Stomach (tissue), 4 donors: ENCODE measurements at regions not wholly inside any gene's neighbourhood (a gene's known extent, or its start where the extent isn't known, plus 50 kb on each side); places are given as distances from the start of the nearest gene placed in this dataset.

Experiments
- CTCF ChIP-seq, 7 experiments: fragments of 450-650 bp in 4 of 7; fragments of 200-600 bp in 3 of 7; sonication (generic) in 3 of 7; IDR thresholded peaks; one replicate each; pipeline ENCODE4 v1.5.1; 2016 to 2019; ENCODE audit warnings: antibody characterized with exemption in 7 of 7, control low read depth in 2 of 7, mild to moderate bottlenecking in 1 of 7
- POLR2A ChIP-seq, 4 donors: fragments of 450-650 bp; IDR thresholded peaks; one replicate each; pipeline ENCODE4 v1.6.1; 2016; ENCODE audit warnings: antibody characterized with exemption in 4 of 4, control low read depth in 2 of 4, mild to moderate bottlenecking in 1 of 4, moderate library complexity in 1 of 4
- POLR2AphosphoS5 ChIP-seq, 3 donors: sonication (generic); formaldehyde crosslinking; IDR thresholded peaks; one replicate each; pipeline ENCODE4 v1.6.1; 2016; ENCODE audit warnings: antibody characterized with exemption in 3 of 3

- no peak for TF ChIP-seq CTCF (IDR thresholded peaks at IDR 0.05)
- no peak for TF ChIP-seq POLR2AphosphoS5 (IDR thresholded peaks at IDR 0.05)
- TF ChIP-seq POLR2A (IDR thresholded peaks at IDR 0.05): no peak
Observed at GRCh38 chr12:105793421-105793820, 345.3 kb downstream of the NUAK1 start.
